Neural crest cell (in vitro differentiated cells): ENCODE measurements at regions not wholly inside any gene's neighbourhood (a gene's known extent, or its start where the extent isn't known, plus 50 kb on each side); places are given as distances from the start of the nearest gene placed in this dataset.

ENCODE experiments used
- DNase-seq: peaks from one replicate; pipeline ENCODE4 v3.0.0; 2021; ENCODE audit warnings: low read depth, mixed read lengths, low spot score
- H3K27ac Mint-ChIP-seq: one replicate; pipeline ENCODE4 v1.8.0; 2021; ENCODE audit warnings: mild to moderate bottlenecking, mixed read lengths; ENCODE audit not compliant: unreplicated experiment
- H3K27me3 Mint-ChIP-seq: 2 replicates; pipeline ENCODE4 v1.8.0; 2021; ENCODE audit warnings: low read depth, mild to moderate bottlenecking, mixed read lengths
- H3K36me3 Mint-ChIP-seq: 2 replicates; pipeline ENCODE4 v1.8.0; 2021; ENCODE audit warnings: low read depth, mild to moderate bottlenecking, mixed read lengths
- H3K4me1 Mint-ChIP-seq: 2 replicates; pipeline ENCODE4 v1.8.0; 2021; ENCODE audit warnings: mixed read lengths
- H3K4me3 Mint-ChIP-seq: one replicate; pipeline ENCODE4 v1.8.0; 2021; ENCODE audit warnings: mild to moderate bottlenecking, mixed read lengths
- H3K9me3 Mint-ChIP-seq: 2 replicates; pipeline ENCODE4 v1.8.0; 2021; ENCODE audit warnings: mixed read lengths
- CTCF ChIP-seq: fragments of 200-600 bp; sonication (generic); conservative IDR thresholded peaks from 2 replicates; pipeline ENCODE4 v1.5.0; 2021; ENCODE audit warnings: antibody characterized with exemption, mild to moderate bottlenecking

GRCh38 chr10:118204292-118204943 is 137.7 kb downstream of the FAM204A start:
- H3K4me3 Mint-ChIP-seq: no peak overlapping the region
- no peaks in the 10 kb centered on the region for H3K36me3 Mint-ChIP-seq
- H3K27me3 Mint-ChIP-seq: peaks cover 2% of the 10 kb centered on the region
- H3K4me1 Mint-ChIP-seq: peaks cover 27% of the 10 kb centered on the region
- no peak for TF ChIP-seq CTCF
- H3K27ac Mint-ChIP-seq: no peak overlapping the region
- no peak for DNase-seq
- H3K9me3 Mint-ChIP-seq: peaks cover 3% of the 10 kb centered on the region

DNA sequence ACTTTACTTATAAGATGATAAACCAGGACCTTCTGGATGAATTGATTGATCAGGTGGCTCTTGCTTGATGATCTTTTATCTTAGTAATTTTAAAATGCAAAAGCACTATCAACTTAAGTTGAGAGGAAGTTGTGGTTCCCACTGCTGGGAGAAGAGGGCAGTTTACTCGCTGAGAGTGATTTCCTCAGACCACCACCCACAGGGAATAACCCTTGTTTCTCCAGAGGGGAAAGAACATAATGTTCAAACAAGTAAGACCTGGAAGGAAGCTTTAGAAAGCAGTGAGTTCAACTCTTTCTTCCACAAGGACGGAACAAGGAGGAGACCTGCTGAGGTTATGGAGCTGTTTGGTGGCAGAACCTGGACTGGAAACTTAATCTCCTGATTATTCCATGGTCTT is 138.7 kb downstream of the FAM204A start:
- Mint-ChIP-seq H3K27ac (no peak overlapping the region), H3K4me3 (no peak overlapping the region), H3K36me3 (no peaks in the 10 kb centered on the region), H3K4me1 (peaks cover 21% of the 10 kb centered on the region), H3K9me3 (peaks cover 3% of the 10 kb centered on the region), H3K27me3 (peaks cover 2% of the 10 kb centered on the region)
- TF ChIP-seq CTCF: no peak
- no peak for DNase-seq

GRCh38 chr10:118195729-118196128 is 146.4 kb downstream of the FAM204A start:
- H3K27me3 Mint-ChIP-seq: no peaks in the 10 kb centered on the region
- TF ChIP-seq CTCF: no peak
- no peaks in the 10 kb centered on the region for H3K4me1 Mint-ChIP-seq
- peaks cover 8% of the 10 kb centered on the region for H3K9me3 Mint-ChIP-seq
- no peak overlapping the region for H3K4me3 Mint-ChIP-seq
- no peak for DNase-seq
- no peaks in the 10 kb centered on the region for H3K36me3 Mint-ChIP-seq
- no peak overlapping the region for H3K27ac Mint-ChIP-seq

- DNase-seq: no peak
- Mint-ChIP-seq H3K27ac (no peak overlapping the region), H3K9me3 (peaks cover 8% of the 10 kb centered on the region), H3K4me3 (no peak overlapping the region), H3K27me3 (no peaks in the 10 kb centered on the region), H3K4me1 (peaks cover 8% of the 10 kb centered on the region), H3K36me3 (no peaks in the 10 kb centered on the region)
- no peak for TF ChIP-seq CTCF
Observed at GRCh38 chr10:118193642-118194041, 146.9 kb upstream of the RAB11FIP2 start.

- peaks cover 10% of the 10 kb centered on the region for H3K9me3 Mint-ChIP-seq
- no peaks in the 10 kb centered on the region for H3K27me3 Mint-ChIP-seq
- DNase-seq: no peak
- no peaks in the 10 kb centered on the region for H3K4me1 Mint-ChIP-seq
- H3K36me3 Mint-ChIP-seq: peaks cover 6% of the 10 kb centered on the region
- H3K4me3 Mint-ChIP-seq: no peak overlapping the region
- no peak for TF ChIP-seq CTCF
- no peak overlapping the region for H3K27ac Mint-ChIP-seq
Observed at GRCh38 chr10:118181021-118181420, 134.3 kb upstream of the RAB11FIP2 start.

DNA sequence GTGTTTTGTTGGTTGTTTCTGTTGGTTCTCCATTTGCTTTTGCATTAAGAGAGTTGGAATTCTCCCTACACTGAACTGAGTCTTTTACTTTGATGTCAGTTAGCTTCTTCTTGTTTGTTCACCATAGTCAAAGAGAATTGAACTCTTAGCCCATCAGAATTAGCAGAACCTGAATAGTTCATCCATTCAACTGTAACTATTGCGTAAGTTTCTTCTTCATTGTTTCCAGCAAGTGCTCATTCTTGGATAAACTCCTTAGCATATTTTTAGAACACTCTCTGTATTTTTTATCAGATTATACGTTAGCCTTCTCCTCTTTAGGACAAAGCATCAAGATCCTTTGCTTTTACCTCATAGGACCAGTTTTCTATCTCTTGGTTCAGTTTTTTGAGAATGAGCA is 128.4 kb upstream of the RAB11FIP2 start:
- no peak for DNase-seq
- H3K4me3 Mint-ChIP-seq: no peak overlapping the region
- no peak overlapping the region for H3K27ac Mint-ChIP-seq
- no peaks in the 10 kb centered on the region for H3K36me3 Mint-ChIP-seq
- H3K4me1 Mint-ChIP-seq: no peaks in the 10 kb centered on the region
- H3K9me3 Mint-ChIP-seq: peaks cover 4% of the 10 kb centered on the region
- TF ChIP-seq CTCF: no peak
- H3K27me3 Mint-ChIP-seq: peaks cover 4% of the 10 kb centered on the region
